ENCODE measurements at regions not wholly inside any gene's neighbourhood (a gene's known extent, or its start where the extent isn't known, plus 50 kb on each side); places are given as distances from the start of the nearest gene placed in this dataset.
A peak's percentile ranks its signal among the peaks of the same experiment; 100 is the strongest.

DNA sequence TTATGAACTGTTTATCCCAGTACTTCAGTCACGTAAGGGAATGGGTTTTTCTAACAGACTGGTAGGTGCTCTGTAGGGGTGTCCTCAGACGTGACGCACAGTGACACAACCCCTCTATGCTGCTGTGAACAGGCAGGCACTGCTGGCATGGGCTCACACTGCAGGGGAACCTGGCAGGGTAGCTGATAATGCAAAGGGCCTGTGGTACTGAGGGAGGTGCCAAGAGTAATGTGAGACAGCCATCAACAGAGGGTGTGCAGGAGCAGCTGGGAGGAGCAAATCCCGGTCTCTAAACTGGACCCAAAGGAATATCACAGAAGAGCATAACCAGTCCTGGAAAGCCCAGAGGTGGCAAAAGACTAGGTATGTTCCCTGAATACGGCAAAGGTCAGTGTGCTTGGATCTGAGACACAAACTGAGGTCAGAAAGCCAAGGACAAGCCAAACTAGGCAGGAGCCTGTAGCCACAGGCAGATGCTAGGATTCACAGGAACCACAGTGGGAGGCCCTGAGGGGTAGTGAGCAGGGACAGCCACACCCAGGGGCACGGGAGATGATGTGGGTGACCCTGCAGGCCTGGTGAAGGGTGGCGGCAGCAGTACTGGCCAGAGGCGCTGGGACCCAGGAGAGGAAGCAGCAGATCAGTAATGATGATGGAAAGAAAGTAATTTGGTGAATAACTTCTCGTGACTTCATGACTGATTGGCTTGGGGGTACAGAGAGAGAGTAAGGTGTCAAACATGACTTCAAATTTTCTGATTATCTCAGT is 248.1 kb upstream of the CHRNA7 start:
- DNase-seq = no peak

DNA sequence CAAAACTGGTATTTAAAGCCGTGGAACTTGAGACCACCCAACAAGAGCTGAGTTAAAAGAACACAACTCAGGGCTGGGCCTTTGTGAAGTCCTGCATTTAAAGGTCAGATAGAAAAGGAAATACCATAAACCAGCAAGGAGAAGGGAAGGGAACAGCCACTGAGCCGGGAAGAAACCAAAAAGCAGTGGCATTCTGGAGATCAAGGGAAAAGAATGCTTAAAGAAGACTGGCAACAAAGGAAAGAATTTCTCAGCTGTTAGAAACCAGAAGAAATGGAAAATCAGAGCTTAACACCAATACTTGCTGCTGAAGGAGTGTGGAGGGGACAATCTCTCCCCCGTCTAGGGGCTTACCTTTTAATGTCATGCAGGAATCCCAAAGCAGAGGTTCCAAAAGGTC is 247.4 kb upstream of the CHRNA7 start:
- DNase-seq = no peak

DNA sequence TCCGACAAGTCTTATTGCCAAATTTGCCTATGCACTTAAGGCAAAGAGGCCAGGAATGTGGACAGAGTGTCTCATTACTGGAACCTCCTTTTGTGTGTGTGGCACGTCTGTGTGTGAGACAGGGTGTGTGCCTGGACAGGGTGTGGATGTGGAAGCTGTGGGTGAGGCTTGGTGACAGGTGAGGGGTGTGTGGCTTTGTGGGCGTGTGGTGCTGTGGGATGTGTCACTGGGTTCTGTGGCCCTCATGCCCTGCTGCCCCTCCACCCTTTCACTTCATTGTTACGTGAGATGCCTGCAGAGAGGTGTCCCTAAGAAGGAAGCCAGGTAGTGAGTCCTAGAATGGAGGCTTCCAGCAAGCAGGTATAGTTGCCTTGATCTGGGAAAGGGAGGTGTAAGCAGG is 244.0 kb upstream of the CHRNA7 start:
- DNase-seq = no peak

DNA sequence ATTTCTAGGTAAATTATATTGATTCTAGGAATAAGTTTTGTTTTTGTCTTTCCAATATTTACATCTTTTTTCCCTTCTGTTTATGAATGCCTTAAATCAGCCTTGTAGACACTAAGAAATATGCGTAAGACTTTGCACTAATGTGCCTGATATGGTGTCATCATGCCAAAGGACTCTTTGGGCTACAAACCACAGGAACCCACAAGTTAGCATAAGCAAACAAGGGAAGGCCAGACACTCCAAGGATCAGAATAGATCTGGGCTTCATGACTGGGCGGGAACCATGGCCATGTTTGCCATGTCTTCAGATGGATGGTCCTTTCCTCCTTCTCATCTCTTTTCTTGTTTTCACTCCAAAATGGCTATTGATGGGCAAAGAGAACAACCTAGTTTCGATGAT is 242.2 kb upstream of the CHRNA7 start:
- no peak for DNase-seq

DNA sequence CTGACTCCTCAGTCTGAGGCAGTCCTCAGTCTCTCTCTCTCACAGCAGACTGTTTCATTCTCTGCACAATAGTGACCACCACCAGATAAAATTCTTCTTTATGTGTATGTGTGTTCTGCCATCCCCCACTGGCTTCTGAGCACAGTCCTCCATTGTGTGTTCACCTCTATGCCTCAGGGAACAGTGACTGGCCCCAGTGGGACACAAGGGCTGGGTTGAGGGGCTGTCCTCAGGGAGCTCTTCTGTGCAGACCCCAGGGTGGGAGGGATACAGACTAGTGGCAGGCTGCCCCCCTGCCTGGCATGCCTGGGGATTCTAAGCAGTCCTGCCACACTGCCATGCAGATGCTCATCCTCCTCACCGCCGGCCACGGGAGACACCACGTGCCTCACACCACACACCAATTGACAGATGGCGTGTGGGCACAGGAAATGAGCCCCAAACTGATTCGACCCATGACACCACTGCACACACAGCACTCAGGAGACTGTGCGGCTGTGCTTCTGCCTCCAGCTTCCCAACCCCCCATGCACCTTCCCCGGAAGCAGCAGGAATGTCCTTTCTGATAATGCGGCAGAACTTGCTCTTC is 237.6 kb upstream of the CHRNA7 start:
- no peak for DNase-seq

DNA sequence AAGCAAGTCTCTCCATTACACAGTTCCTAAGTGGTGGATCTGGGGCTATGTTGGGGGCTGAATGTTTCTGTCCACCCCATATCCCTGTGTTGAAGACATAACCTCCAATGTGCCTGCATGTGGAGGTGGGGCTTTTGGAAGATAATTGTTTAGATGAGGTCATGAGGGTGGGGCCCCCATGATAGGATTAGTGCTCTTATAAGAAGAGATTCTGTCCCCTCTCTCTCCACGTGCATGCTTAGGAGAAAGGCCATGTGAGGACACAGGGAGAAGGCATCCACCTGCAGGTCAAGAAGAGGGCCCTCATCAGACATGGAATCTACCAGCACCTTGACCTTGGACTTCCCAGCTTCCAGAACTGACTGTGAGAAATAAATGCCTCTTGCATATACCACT is 231.0 kb upstream of the CHRNA7 start:
- no peak for DNase-seq

DNA sequence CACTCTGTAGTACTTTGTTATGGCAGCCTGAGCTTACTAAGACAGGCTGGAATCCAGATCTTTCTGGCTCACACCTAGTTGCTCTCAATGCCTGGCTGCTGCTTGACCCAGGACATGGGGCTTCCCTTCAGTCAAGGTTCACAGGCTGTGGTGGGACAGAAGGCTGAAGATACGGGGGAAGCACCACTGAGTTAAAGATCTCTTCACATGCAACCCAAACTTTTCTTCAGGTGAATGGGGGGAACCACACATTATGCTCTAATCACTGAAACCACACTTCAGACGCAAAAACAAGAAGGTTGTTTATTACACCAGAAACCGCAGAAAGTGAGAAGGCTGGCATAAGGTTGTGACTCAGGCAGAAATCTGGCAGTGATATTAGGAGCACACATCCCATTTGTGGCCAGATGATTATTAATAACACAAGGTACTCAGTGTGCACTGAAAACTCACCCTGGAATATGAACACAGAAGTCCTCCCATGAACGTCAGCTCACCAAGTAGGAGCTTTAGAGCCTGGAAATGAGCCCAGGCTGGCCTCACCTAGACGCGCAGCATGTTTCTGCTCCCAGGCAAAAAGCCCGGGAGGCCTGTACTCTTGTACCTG is 230.5 kb upstream of the CHRNA7 start:
- DNase-seq = no peak

DNA sequence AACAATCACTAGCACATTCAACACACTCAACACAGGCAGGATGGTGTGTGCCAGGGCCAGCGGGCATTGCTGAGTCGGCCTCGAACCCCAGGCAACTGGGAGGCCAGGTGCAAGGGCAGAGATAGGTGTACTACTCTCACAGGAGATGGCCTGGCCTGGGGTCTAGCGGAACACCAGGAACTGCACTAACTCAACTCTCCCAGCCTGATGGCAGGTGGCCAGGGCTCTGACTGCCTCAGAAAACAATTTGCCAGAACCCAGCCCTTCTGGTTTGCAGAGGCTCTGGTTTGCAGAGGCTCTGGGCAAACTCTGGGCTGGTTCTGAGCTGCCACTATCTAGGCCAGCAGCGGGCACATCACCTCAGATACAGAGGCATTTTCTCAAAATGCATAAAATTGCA is 229.2 kb upstream of the CHRNA7 start:
- no peak for DNase-seq

DNA sequence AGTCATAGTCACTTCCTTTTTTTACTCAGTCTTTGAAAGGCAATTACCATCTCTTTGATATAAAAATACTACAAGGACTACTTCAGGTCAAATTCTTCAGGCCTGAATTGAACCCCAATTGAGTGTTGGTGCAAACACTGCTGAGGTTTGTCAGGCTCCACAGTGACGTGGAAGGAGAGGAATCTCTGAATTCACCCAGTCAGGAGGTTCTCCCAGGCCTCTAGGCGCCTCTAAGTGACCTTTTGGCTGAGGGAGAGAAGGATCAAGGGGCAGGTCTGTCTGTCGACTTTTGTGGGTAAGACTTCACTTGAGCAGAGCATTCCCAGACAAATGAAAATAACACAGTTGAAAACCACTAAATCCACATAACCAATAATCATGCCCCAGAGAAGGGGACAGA is 227.6 kb upstream of the CHRNA7 start:
- DNase-seq = no peak

DNA sequence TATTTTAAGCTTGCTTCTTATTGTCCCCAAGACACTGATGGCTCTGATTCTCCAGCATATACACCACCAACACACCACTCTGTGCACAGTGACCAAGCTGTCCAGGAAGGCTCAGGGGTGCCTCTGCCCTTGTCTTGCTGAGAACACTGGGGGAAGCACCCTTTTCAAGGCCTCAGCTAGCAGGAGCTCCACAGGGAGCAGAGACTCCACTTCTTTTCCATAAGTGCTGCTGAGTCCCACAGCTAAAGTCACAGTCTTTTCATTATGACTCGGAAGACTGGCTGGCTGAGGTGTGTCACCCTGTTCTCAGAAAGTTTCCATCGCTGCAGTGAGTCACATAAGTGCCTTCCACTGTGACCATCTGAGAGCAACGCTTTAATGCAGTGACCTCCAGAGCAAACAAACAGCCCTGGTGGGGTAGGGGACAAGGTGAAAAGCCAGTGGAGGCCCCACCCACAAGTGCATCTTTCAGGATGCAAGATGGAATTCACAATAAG is 226.9 kb upstream of the CHRNA7 start:
- DNase-seq = no peak

DNA sequence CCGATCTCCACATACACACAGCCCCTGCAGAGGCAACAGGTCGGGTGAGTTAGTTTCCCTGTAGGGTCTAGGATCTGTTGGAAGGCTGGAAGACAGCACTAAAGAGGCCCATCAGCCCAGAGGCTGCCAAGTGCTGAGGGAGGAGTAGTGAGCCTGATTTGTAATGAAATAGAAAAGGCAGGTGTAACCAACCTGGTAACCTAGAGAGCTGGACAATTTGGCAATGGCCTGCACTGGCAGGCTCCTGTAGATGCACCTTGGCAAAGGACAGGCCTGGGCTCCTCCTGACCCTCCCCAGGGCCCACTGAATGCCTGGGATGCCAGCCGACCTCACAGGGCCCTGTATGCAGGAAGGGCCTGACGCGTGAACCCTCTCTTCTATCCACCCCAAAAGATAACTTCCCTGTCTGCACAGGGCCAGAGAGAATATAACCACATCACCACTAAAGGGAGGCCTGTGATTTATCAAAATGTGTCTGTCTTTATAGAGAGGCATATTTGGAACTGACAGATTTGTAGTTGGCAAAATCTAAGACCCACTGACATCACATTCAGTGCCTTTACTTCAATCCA is 225.1 kb upstream of the CHRNA7 start:
- no peak for DNase-seq

DNA sequence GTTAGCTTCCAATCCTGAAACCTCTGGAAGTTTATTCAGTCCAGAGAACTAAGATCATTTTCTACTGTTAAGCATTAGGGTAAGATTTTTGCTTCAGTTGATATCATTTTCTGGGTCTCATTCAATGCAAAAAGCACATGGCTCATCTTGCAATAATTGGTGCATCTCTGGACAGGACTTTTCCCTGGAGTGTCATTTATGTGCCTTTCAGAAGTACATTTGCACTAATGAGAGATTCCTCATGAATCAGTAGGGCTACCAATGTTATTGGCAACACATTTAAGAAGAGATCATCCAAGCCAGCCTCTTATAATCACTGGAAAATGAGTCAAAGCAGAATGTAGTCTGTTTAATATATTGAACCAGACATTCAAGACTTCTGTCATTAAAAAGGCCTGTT is 224.2 kb upstream of the CHRNA7 start:
- no peak for DNase-seq

DNA sequence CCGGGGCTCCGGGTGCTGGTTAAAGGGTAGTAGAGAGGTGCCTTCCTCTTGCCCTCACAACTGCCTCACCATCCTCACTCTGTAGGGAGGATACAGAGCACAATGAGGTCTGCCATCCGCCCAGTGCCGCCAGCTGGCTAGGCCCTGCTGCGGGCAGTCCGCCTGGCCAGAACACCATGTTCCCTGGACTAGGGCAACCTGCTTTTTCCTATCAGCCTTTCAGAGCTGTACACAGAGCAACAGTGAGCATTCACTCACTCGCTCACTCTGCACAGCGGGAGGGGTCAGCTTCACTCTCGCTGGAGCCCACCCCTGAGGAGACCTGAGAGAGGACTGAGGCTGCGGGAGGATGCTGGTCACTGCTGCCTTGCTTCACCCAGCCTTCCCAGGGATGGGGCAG is 218.7 kb upstream of the CHRNA7 start:
- no peak for DNase-seq

DNA sequence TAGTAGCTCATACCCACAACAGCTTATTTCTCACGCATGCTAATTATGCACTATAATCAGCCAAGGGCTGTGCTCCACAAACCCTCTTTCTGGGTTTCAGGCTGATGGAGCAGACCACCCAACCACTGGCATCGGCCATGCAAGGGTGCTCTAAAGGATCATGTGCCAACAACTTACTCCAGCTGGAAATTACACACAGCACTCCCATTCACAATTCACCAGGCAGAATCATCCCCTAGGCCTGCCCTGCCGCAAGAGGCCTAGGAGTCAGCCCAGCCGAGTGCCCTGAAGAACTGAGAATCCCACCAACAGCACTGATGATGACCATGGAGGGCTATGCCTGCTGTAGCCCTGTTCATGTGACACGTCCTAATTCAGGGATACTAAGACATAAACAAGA is 216.2 kb upstream of the CHRNA7 start:
- no peak for DNase-seq

DNA sequence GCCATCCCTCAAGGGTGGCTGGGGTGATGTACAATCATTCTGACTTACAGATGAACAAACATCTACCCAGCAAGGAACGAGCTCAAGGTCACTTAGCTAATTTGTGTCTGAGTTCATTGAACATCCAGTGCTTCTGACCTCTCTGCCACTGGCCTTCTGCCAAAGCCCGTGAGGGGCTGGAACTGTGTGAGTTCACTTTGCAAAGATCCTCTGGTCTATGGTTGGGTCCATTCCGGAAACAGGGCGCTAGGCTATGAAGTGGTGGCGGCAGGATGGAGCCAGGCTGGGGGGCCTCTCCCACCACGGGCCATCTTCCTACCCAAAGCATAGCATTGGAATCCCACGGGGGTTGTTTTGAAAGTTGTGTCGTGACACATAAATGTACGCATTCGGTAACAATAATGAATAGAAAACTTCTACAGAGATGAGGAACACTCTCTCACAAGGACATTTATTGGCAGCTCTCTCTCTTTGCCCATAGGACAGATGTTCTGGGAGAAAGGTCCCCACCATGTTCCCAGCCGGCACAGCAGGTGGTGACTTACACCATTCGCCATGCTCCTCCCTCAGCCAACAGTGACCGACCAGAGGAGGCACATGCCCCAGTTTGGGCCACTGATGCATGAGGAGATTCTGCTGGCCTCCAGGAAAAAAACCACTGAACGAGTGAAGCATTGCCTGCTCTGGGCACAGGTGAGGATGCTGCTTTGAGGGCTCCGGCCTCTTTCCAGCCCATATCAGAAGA is 214.7 kb upstream of the CHRNA7 start:
- no peak for DNase-seq

DNA sequence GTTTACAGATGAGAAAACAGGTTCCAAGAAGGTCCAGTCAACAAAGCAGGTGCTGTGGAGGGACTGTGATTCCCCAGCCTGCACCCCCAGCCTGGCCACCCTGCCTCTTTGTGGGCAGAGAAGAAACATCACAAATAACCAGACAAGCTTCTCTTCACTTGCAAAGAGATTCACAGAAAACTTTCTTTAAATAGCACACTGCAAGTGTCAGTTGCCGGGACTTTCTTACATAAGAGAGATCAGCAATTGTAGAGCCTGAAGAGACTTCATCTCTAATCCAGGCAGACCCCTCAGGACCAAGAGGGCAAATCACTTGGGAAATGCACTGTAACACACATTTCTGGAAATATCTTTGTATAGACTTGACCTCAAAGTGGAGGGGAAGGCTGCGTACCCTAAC is 207.9 kb upstream of the CHRNA7 start:
- no peak for DNase-seq

DNA sequence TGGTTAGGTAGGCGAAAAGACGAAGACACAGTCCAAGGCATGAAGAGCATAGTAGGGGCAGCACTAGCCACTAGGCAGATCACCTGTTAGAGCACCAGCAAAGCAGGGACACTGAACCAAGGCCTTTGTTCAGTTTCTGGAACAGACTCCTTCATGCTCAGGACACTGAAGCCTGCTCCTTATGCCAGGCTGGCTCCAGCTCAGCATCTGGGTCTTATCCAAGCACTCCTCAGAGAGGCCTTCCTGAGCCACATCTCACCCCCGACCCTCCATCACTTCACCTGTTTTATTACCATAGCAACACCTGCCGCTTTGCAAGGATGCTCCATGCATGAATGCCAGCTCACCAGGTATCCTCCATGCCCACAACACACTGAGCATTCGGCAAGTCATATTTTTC is 206.3 kb upstream of the CHRNA7 start:
- peak; percentile 21 for DNase-seq

DNA sequence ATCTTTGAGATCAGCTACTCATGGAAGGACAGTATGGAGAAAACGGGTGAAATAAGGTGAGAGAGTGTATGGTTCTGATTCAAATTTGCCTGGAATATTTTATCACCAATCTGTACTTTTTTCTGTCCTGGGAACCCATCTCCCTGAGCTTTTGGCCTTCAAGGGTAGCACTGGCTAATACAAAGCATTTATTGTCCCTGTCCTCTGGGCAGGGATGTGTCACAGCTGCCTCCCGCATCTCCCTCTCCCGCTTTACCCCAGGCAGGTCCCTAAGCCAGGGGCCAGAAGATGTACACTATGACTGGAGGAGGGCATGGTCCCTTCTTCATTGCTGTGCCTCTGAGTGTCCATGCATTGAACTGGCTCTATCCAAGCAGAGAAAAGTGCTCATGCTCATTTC is 201.7 kb upstream of the CHRNA7 start:
- no peak for DNase-seq

DNA sequence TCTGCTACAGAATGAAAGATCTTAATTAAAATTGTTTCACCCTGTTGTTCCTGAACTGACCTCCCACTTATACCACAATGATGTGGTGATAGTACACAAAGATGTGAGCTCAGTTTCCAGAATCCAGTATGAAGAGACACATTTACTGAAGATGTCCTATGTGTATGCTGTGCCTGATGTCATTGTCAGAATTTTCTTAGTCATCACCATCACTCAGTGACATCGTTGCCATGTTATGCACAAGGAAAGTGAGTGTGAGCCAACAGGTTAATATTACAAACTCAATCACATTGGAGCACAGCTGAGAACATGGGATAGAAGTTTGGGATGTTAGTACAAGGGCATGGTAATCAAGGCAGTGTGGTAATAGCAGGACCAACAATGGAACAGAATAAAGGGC is 199.7 kb upstream of the CHRNA7 start:
- no peak for DNase-seq

DNA sequence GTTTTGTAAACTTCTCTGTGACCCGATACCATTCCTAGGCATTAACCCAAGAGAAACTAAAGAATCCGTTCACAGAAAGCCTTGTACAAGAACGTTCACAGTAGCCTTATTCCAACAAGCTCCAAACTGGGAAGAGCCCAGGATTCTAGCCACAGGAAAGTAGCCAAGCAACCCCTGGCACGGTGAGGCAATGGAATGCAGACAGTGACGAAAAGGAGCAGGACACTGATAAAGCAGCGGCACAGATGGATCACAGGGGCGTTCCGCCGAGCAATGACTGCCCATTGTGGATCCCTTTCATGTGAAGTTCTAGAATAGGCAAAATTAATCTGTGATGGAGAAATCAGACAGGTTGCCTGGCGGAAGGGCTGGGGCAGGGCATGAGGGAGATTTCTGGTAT is 198.7 kb upstream of the CHRNA7 start:
- DNase-seq = no peak

DNA sequence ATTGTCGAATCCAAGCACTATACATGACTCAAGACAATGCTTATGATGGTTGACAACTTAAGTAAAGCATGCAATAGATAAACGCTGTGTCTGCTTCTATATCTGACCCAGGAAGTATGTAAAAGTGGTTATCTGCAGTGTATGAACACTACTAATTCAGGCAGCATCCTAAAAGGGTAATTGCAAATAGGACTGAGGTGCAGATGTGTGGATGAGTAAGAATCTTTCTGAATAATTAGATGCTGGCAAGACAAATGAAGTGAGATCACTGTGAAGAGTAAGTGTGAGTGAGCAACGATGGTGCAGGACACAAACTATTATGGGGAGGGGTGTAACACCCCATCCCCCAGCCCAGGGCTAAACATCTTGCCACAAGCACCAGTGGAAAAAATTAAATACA is 195.7 kb upstream of the CHRNA7 start:
- no peak for DNase-seq

DNA sequence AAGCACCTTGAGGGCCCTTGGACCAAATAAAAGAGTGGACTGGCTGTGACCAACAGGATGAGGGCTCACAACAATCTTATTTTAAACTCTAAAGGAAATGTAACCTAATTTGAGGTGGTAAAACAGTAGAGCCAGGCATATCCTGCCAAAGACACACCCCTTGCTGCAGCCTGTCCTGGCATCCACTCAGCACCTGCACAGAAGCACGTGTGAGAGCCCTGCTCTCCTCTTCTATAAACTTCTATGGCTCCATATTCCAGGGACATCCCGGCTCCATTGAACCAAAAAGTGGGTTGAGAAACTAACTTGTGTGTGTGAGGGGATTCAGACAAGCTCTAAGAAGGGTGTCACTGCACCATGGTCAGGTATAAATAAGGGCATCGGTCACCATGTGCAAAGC is 190.9 kb upstream of the CHRNA7 start:
- no peak for DNase-seq

DNA sequence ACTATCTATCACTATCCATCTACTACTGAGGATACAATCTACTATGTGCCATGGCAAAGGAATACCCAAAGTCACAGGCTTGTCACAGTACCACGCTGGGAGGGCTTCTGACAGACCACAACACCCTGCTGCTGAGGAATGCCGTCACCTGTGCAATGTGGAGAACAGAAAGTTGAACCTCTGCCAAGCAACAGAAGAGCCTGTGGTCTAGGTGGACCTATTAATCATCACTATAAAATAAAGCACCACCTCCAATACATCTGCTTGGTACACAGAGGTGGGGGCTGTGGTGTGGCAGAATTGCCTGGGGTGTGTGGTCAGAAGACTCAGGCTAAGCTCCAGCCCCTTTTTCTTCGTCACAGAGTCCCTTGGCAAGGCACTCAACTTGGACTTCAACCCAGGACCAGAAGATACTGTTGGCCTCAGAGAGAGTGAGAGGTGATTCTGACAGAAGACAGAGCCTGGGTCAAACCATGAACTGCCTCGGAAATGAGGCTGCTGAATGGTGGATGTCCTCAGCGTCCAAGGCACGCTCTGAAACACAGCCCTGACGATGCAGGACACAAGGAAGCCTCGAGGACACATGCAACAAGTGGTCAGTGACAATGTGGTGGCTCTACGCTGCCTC is 189.4 kb upstream of the CHRNA7 start:
- DNase-seq = no peak

Data from COR-L47 (cell line).